HEK293T (cell line): ENCODE measurements at regions not wholly inside any gene's neighbourhood (a gene's known extent, or its start where the extent isn't known, plus 50 kb on each side); places are given as distances from the start of the nearest gene placed in this dataset.
"Not testable (repeated sequence)": the region's sequence is repeated elsewhere in the genome, so short reads cannot be mapped to it uniquely, and the experiment has no call there.

Experiments
- CTCF ChIA-PET: fragments of 350-600 bp; formaldehyde crosslinking; extraction: SDS; loops from one replicate; lab custom pipeline; 2021; ENCODE audit warnings: antibody characterized with exemption, inconsistent platforms; lab: Yijun Ruan, JAX
- POLR2A ChIA-PET: fragments of 350-600 bp; formaldehyde crosslinking; extraction: SDS; loops from one replicate; lab custom pipeline; 2020; ENCODE audit warnings: antibody characterized with exemption, inconsistent platforms; lab: Yijun Ruan, JAX
- DNase-seq: peaks from one replicate; pipeline ENCODE4 v3.0.0; 2012; ENCODE audit warnings: mixed read lengths; ENCODE audit errors: extremely low spot score
- ARNT ChIP-seq: fragments of 450-650 bp; IDR thresholded peaks from 2 replicates; pipeline ENCODE4 v1.6.1; 2017; ENCODE audit warnings: mild to moderate bottlenecking
- BHLHE40 ChIP-seq: fragments of 450-650 bp; IDR thresholded peaks from 2 replicates; pipeline ENCODE4 v1.6.1; 2016; ENCODE audit warnings: mild to moderate bottlenecking, moderate library complexity, borderline replicate concordance
- CTBP1 ChIP-seq: fragments of 450-650 bp; IDR thresholded peaks from 2 replicates; pipeline ENCODE4 v1.6.1; 2016; ENCODE audit warnings: borderline replicate concordance
- ELF4 ChIP-seq: fragments of 450-650 bp; IDR thresholded peaks from 2 replicates; pipeline ENCODE4 v1.6.1; 2017; ENCODE audit warnings: antibody characterized with exemption
- FOXA1 ChIP-seq: fragments of 450-650 bp; IDR thresholded peaks from 2 replicates; pipeline ENCODE4 v1.6.1; 2016; ENCODE audit warnings: mild to moderate bottlenecking
- FOXK2 ChIP-seq: fragments of 450-650 bp; IDR thresholded peaks from 2 replicates; pipeline ENCODE4 v1.6.1; 2016; ENCODE audit warnings: mild to moderate bottlenecking
- FOXM1 ChIP-seq: fragments of 450-650 bp; IDR thresholded peaks from 2 replicates; pipeline ENCODE4 v1.6.1; 2017; ENCODE audit warnings: mild to moderate bottlenecking, borderline replicate concordance
- HDGF ChIP-seq: fragments of 450-650 bp; IDR thresholded peaks from 2 replicates; pipeline ENCODE4 v1.6.1; 2017; ENCODE audit warnings: antibody characterized with exemption, borderline replicate concordance
- L3MBTL2 ChIP-seq: fragments of 450-650 bp; conservative IDR thresholded peaks from 2 replicates; pipeline ENCODE4 v1.6.1; 2016; ENCODE audit warnings: mild to moderate bottlenecking
- LEF1 ChIP-seq: fragments of 450-650 bp; IDR thresholded peaks from 2 replicates; pipeline ENCODE4 v1.6.1; 2017; ENCODE audit warnings: mild to moderate bottlenecking, borderline replicate concordance
- NFRKB ChIP-seq: fragments of 450-650 bp; IDR thresholded peaks from 2 replicates; pipeline ENCODE4 v1.6.1; 2016; ENCODE audit warnings: mild to moderate bottlenecking, moderate library complexity
- SP1 ChIP-seq: fragments of 450-650 bp; IDR thresholded peaks from 2 replicates; pipeline ENCODE4 v1.6.1; 2017
- SUZ12 ChIP-seq: fragments of 450-650 bp; IDR thresholded peaks from 2 replicates; pipeline ENCODE4 v1.6.1; 2016; ENCODE audit warnings: mild to moderate bottlenecking
- TARDBP ChIP-seq: fragments of 450-650 bp; IDR thresholded peaks from 2 replicates; pipeline ENCODE4 v1.6.1; 2016
- ZNF384 ChIP-seq: fragments of 450-650 bp; IDR thresholded peaks from 2 replicates; pipeline ENCODE4 v1.6.1; 2016
- TF ChIP-seq, protein P1 (sequence below): fragments of 450-650 bp; IDR thresholded peaks from 2 replicates; pipeline ENCODE4 v1.6.1; 2016

- ChIA-PET CTCF (no interaction called here), POLR2A (no interaction called here)
- no peak for DNase-seq
- no peak for TF ChIP-seq TARDBP
These were observed 416.6 kb upstream of the ACVR2A start for GRCh38 chr2:147428120-147428747.

DNA sequence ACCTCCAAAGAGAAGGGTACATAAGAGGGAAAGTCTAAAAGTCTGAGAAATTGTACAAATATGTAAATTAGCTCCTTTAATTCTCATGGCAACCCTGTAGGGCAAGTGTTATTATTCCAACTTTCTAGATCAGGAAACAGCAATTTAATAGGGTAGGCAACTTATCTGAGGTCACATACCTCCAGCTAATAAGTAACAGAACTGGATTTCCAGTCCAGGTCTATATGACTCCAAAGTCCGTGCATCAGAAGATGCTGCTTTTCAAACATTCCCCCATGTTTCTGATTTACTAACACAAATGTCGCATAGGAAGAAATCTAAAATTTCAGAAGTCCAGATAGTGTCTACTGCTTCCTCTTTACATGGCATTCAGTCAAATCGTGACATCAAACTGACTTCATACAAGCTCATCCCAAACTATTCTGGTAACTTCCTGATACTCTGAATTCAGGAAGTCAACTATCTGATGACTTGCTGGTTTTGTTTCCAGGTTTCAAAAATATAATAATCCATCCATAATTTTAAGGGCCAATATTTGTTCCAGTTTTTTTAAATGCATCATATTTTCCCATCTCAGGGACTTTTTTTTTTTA, 419.3 kb upstream of the ACVR2A start:
- ChIA-PET CTCF (no interaction called here), POLR2A (no interaction called here)
- TF ChIP-seq FOXA1: no peak
- no peak for TF ChIP-seq L3MBTL2
- no peak for TF ChIP-seq NFRKB
- no peak for TF ChIP-seq SP1
- TF ChIP-seq, protein P1, sequence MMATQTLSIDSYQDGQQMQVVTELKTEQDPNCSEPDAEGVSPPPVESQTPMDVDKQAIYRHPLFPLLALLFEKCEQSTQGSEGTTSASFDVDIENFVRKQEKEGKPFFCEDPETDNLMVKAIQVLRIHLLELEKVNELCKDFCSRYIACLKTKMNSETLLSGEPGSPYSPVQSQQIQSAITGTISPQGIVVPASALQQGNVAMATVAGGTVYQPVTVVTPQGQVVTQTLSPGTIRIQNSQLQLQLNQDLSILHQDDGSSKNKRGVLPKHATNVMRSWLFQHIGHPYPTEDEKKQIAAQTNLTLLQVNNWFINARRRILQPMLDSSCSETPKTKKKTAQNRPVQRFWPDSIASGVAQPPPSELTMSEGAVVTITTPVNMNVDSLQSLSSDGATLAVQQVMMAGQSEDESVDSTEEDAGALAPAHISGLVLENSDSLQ: no peak
- no peak for TF ChIP-seq HDGF
- no peak for TF ChIP-seq FOXM1
- TF ChIP-seq TARDBP: no peak
- TF ChIP-seq ZNF384: no peak
- TF ChIP-seq FOXK2: no peak
- no peak for TF ChIP-seq CTBP1
- no peak for TF ChIP-seq ARNT
- no peak for TF ChIP-seq BHLHE40
- no peak for TF ChIP-seq LEF1
- TF ChIP-seq SUZ12: no peak
- TF ChIP-seq ELF4: no peak
- no peak for DNase-seq

DNA sequence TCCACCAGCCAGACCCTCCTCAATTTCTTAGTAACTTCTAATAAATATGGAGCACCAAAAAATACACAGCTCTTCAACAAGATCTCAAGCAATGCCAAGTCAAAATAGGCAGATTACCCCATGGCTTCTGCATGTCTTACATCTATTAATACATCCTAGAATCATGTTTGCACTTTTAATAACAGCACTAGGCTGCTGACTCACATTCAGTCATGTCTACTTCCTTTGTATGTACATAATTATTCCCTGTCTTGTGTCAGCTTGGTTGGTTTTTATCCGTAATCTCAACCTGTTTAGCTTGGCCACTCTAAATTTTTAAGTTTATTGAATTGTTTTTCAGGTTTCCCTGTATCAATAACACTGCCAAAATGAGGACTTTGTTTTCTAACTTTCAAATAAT, 420.1 kb upstream of the ACVR2A start:
- no peak for TF ChIP-seq CTBP1
- POLR2A ChIA-PET: no interaction called here
- CTCF ChIA-PET: no interaction called here
- no peak for DNase-seq

- no peak for DNase-seq
- CTCF ChIA-PET: no interaction called here
- TF ChIP-seq TARDBP (no peak), LEF1 (no peak)
- POLR2A ChIA-PET: no interaction called here
These were observed 423.7 kb upstream of the ACVR2A start for GRCh38 chr2:147420947-147421675.

- DNase-seq: no peak
- TF ChIP-seq L3MBTL2 (no peak), FOXA1 (no peak), ELF4 (no peak), FOXM1 (no peak), SP1 (no peak), FOXK2 (no peak), BHLHE40 (no peak)
- ChIA-PET CTCF (no interaction called here), POLR2A (no interaction called here)
These were observed 424.3 kb upstream of the ACVR2A start for GRCh38 chr2:147420517-147420916.

DNA sequence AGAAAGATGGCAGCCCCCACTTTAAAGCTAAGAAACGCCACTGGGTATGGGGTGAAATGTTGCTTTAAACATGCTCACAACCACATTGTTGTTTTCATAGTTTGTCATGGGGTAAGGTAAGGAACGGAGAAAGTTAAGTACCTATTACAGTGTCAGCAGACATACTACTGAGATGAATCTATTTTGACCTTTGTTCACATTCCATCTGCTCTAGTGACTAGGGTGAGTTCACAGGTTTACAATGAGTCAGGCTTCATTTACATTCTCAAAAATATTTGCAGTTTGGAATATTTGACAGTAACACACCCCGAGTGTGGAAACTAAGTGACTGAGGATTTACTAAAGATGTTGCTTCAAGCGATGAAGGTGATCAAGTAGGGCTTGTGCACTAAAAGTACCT, 428.7 kb upstream of the ACVR2A start:
- TF ChIP-seq NFRKB: no peak
- no peak for TF ChIP-seq TARDBP
- no peak for TF ChIP-seq CTBP1
- TF ChIP-seq SP1: no peak
- TF ChIP-seq LEF1: no peak
- no peak for TF ChIP-seq FOXA1
- no peak for TF ChIP-seq HDGF
- no peak for TF ChIP-seq ARNT
- no peak for TF ChIP-seq FOXK2
- TF ChIP-seq ZNF384: no peak
- no peak for TF ChIP-seq SUZ12
- no peak for TF ChIP-seq L3MBTL2
- no peak for TF ChIP-seq FOXM1
- TF ChIP-seq, protein P1: no peak
- no peak for TF ChIP-seq BHLHE40
- no peak for TF ChIP-seq ELF4
- no peak for DNase-seq
- POLR2A ChIA-PET: no interaction called here
- CTCF ChIA-PET: no interaction called here

DNA sequence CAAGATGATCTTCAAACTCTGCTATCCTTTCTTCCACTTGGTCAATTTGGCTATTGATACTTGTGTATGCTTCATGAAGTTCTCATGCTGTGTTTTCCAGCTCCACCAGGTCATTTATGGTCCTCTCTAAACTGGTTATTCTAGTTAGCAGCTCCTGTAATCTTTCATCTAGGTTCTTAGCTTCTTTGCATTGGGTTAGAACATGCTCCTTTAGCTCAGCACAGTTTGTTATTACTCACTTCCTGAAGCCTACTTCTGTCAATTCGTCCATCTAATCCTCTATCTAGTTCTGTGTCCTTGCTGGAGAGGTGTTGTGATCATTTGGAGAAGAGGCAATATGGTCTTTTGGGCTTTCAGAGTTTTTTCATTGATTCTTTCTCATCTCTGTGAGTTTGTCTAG, 430.2 kb upstream of the ACVR2A start:
- POLR2A ChIA-PET, CTCF ChIA-PET, DNase-seq: not testable (repeated sequence)
